ENCODE measurements at regions not wholly inside any gene's neighbourhood (a gene's known extent, or its start where the extent isn't known, plus 50 kb on each side); places are given as distances from the start of the nearest gene placed in this dataset.

DNA sequence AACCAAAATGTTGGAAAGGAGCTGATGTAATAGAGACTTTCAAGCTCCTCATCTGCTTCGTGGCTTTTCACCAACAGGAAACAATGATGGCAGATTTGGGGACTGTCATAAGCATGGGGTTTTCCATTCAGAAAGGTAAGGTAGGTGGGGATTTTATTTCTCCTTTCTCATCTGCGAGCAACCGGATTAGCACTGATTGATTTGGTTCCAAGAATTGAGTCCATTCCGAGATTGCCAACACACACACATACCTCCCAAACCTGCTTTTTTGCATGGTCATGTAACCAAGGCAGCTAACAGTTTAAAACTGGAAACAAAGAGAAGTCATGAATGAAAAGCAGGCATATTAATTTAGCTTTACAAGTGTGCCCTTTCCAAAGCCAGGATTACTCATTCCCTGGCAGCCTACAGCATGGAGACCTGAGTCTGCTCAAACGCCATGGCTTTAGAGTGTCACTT, 63.0 kb upstream of the LNX1 start:
- no peak for TF ChIP-seq CTCF (conservative IDR thresholded peaks at IDR 0.05; ENCODE audit: low read depth, low read length)
- Histone ChIP-seq H3K4me3 (IDR thresholded peaks at IDR 0.05; ENCODE audit: insufficient read depth, low read depth, low read length) (no peak overlapping the region), H3K4me1 (ENCODE audit: low read depth, poor library complexity, severe bottlenecking) (peaks cover 20% of the 10 kb centered on the region), H2AFZ (ENCODE audit: low read depth) (no peak overlapping the region), H3K4me2 (no peak overlapping the region; the same call in 1 of the 2 replicates), H4K20me1 (ENCODE audit: insufficient read depth) (no peaks in the 10 kb centered on the region), H3K79me2 (ENCODE audit: insufficient read depth, low read depth) (no peaks in the 10 kb centered on the region), H3K27ac (0 out of 2 replicates have a peak overlapping the region, but pooled peaks have one; percentile 9), H3K9ac (no peak overlapping the region), H3K27me3 (ENCODE audit: insufficient read depth, low read depth) (no peaks in the 10 kb centered on the region), H3K36me3 (ENCODE audit: insufficient read depth) (no peaks in the 10 kb centered on the region)

GRCh38 chr4:53653484-53654053, 62.3 kb upstream of the LNX1 start:
- no peak overlapping the region for H3K9ac ChIP-seq
- TF ChIP-seq CTCF (conservative IDR thresholded peaks at IDR 0.05; ENCODE audit: low read depth, low read length) = no peak
- no peaks in the 10 kb centered on the region for H3K79me2 ChIP-seq (ENCODE audit: insufficient read depth, low read depth)
- no peaks in the 10 kb centered on the region for H4K20me1 ChIP-seq (ENCODE audit: insufficient read depth)
- H2AFZ ChIP-seq (ENCODE audit: low read depth) = 0 out of 2 replicates have a peak overlapping the region, but pooled peaks have one; percentile 1
- H3K4me3 ChIP-seq (IDR thresholded peaks at IDR 0.05; ENCODE audit: insufficient read depth, low read depth, low read length) = no peak overlapping the region
- H3K27me3 ChIP-seq (ENCODE audit: insufficient read depth, low read depth) = no peaks in the 10 kb centered on the region
- peak overlapping the region; percentile 9 for H3K27ac ChIP-seq
- H3K36me3 ChIP-seq (ENCODE audit: insufficient read depth) = no peaks in the 10 kb centered on the region
- peaks cover 20% of the 10 kb centered on the region for H3K4me1 ChIP-seq (ENCODE audit: low read depth, poor library complexity, severe bottlenecking)
- no peak overlapping the region; the same call in 1 of the 2 replicates for H3K4me2 ChIP-seq

DNA sequence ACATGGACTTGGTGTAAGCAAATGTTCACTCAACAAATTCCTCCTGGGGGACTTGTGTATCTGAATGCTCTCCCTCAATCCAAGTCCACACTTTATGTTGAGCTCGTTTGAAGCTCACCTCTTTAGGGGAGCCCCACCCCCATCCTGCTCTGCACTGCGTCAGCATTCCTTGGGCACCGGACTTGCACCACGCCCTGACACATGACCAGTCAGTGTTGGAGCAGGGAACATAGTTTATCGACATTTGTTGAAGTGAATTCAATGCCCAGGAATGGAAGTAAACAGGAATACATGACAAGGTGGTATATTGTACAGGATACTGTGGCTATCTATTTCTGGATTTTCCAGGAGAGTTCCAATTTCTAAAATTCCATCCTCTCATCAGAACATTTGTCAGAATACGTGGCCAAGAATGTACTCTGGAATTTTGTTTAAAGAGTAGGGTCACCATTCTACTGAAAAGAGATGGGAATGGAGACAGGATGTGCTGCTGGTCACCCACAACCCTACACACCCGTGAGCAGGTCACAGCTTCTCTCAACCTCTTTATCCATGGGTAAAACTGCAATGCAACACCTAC, 60.0 kb upstream of the LNX1 start:
- H3K4me2 ChIP-seq = no peak overlapping the region
- no peak for TF ChIP-seq CTCF (conservative IDR thresholded peaks at IDR 0.05; ENCODE audit: low read depth, low read length)
- H3K4me1 ChIP-seq (ENCODE audit: low read depth, poor library complexity, severe bottlenecking) = peaks cover 20% of the 10 kb centered on the region
- no peak overlapping the region for H3K4me3 ChIP-seq (IDR thresholded peaks at IDR 0.05; ENCODE audit: insufficient read depth, low read depth, low read length)
- H3K79me2 ChIP-seq (ENCODE audit: insufficient read depth, low read depth) = no peaks in the 10 kb centered on the region
- no peaks in the 10 kb centered on the region for H4K20me1 ChIP-seq (ENCODE audit: insufficient read depth)
- H3K36me3 ChIP-seq (ENCODE audit: insufficient read depth) = no peaks in the 10 kb centered on the region
- no peak overlapping the region for H2AFZ ChIP-seq (ENCODE audit: low read depth)
- H3K9ac ChIP-seq = no peak overlapping the region
- H3K27ac ChIP-seq = no peak overlapping the region
- no peaks in the 10 kb centered on the region for H3K27me3 ChIP-seq (ENCODE audit: insufficient read depth, low read depth)

GRCh38 chr4:53649357-53649756, 58.1 kb upstream of the LNX1 start:
- no peaks in the 10 kb centered on the region for H3K79me2 ChIP-seq (ENCODE audit: insufficient read depth, low read depth)
- H3K4me3 ChIP-seq (IDR thresholded peaks at IDR 0.05; ENCODE audit: insufficient read depth, low read depth, low read length) = no peak overlapping the region
- H3K27ac ChIP-seq = no peak overlapping the region
- TF ChIP-seq CTCF (conservative IDR thresholded peaks at IDR 0.05; ENCODE audit: low read depth, low read length) = no peak
- H3K9ac ChIP-seq = no peak overlapping the region
- H4K20me1 ChIP-seq (ENCODE audit: insufficient read depth) = no peaks in the 10 kb centered on the region
- peaks cover 15% of the 10 kb centered on the region for H3K4me1 ChIP-seq (ENCODE audit: low read depth, poor library complexity, severe bottlenecking)
- no peaks in the 10 kb centered on the region for H3K36me3 ChIP-seq (ENCODE audit: insufficient read depth)
- no peaks in the 10 kb centered on the region for H3K27me3 ChIP-seq (ENCODE audit: insufficient read depth, low read depth)
- H2AFZ ChIP-seq (ENCODE audit: low read depth) = no peak overlapping the region
- no peak overlapping the region for H3K4me2 ChIP-seq
